Calu3 (cell line): ENCODE measurements at regions not wholly inside any gene's neighbourhood (a gene's known extent, or its start where the extent isn't known, plus 50 kb on each side); places are given as distances from the start of the nearest gene placed in this dataset.
"Not testable (repeated sequence)": the region's sequence is repeated elsewhere in the genome, so short reads cannot be mapped to it uniquely, and the experiment has no call there.

Experiments
- BruUV-seq: library from RNA; stranded (reverse); fragments of 400-500 nt; replicated peaks from 2 replicates; lab custom pipeline; 2021; lab: Mats Ljungman, UMichigan
- CTCF ChIA-PET: fragments of 300-600 bp; sonication (Branson Sonifier 250); formaldehyde crosslinking; loops from one replicate; lab custom pipeline; 2022; ENCODE audit warnings: antibody characterized with exemption; lab: Charles Lee
- DNase-seq: peaks from one replicate; pipeline ENCODE4 v3.0.0; 2022
- H3K27ac Mint-ChIP-seq: one replicate; pipeline ENCODE4 v1.8.0; 2022; ENCODE audit warnings: mixed read lengths; ENCODE audit not compliant: unreplicated experiment
- H3K27me3 Mint-ChIP-seq: one replicate; pipeline ENCODE4 v1.8.0; 2022; ENCODE audit warnings: mixed read lengths; ENCODE audit not compliant: unreplicated experiment
- H3K36me3 Mint-ChIP-seq: one replicate; pipeline ENCODE4 v1.8.0; 2022; ENCODE audit warnings: mild to moderate bottlenecking, moderate library complexity, mixed read lengths; ENCODE audit not compliant: insufficient read depth, unreplicated experiment
- H3K4me1 Mint-ChIP-seq: one replicate; pipeline ENCODE4 v1.8.0; 2022; ENCODE audit warnings: mild to moderate bottlenecking, low read depth, mixed read lengths; ENCODE audit not compliant: unreplicated experiment
- H3K4me3 Mint-ChIP-seq: one replicate; pipeline ENCODE4 v1.8.0; 2022; ENCODE audit warnings: mild to moderate bottlenecking, low read depth, moderate library complexity, mixed read lengths; ENCODE audit not compliant: unreplicated experiment
- H3K9me3 Mint-ChIP-seq: one replicate; pipeline ENCODE4 v1.8.0; 2022; ENCODE audit warnings: low read depth, mixed read lengths; ENCODE audit not compliant: unreplicated experiment
- intact Hi-C: fragments of 100-400 bp; cut with micrococcal nuclease; formaldehyde crosslinking; loops from one replicate; pipeline ENCODE4 v1.10.0; 2022; ENCODE audit not compliant: unreplicated experiment
- TF ChIP-seq, protein P1 (sequence below): fragments of 200-600 bp; IDR thresholded peaks from one replicate; pipeline ENCODE4 v1.8.0; 2022; ENCODE audit warnings: antibody characterized with exemption; ENCODE audit not compliant: unreplicated experiment

GRCh38 chr21:35275776-35276175 lies 226.7 kb upstream of the RUNX1 start:
- H3K27ac Mint-ChIP-seq, result peak overlapping the region; percentile 72
- H3K4me3 Mint-ChIP-seq, result no peak overlapping the region
- intact Hi-C loops, result no loop called here
- CTCF ChIA-PET, result interaction anchor here (0.5 to 1.0 kb wide), 5 partner anchors 9 to 228 kb away, joined by 3 to 4 read pairs (median 3); no protein-coding TSS in a partner anchor
- peaks cover 5% of the 10 kb centered on the region for H3K36me3 Mint-ChIP-seq
- peak; percentile 17 for DNase-seq
- peaks cover 9% of the 10 kb centered on the region for H3K9me3 Mint-ChIP-seq
- H3K4me1 Mint-ChIP-seq, result peaks cover 48% of the 10 kb centered on the region
- BruUV-seq, result no TSS peak
- TF ChIP-seq, protein P1, sequence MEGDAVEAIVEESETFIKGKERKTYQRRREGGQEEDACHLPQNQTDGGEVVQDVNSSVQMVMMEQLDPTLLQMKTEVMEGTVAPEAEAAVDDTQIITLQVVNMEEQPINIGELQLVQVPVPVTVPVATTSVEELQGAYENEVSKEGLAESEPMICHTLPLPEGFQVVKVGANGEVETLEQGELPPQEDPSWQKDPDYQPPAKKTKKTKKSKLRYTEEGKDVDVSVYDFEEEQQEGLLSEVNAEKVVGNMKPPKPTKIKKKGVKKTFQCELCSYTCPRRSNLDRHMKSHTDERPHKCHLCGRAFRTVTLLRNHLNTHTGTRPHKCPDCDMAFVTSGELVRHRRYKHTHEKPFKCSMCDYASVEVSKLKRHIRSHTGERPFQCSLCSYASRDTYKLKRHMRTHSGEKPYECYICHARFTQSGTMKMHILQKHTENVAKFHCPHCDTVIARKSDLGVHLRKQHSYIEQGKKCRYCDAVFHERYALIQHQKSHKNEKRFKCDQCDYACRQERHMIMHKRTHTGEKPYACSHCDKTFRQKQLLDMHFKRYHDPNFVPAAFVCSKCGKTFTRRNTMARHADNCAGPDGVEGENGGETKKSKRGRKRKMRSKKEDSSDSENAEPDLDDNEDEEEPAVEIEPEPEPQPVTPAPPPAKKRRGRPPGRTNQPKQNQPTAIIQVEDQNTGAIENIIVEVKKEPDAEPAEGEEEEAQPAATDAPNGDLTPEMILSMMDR, result no peak
- no peaks in the 10 kb centered on the region for H3K27me3 Mint-ChIP-seq

DNA sequence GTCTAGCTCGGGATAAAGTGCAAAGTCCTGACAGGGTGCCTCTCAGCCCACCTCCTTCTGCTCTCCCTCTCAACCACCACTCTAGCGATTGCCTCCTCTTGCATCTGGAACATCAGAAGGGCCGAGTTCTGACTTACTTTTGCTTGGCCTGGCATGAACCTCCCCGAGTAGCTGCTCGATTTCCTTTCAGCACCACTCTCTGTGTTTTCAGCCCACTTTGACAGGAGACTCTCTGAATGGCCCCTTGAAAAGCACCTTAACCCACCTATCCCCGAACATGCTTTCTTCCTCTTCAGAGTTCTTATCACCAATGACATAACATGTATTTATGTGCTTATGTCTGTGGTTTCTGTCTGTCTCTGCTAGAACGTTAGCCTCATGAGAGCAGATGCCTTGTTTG lies 225.8 kb upstream of the RUNX1 start:
- peaks cover 44% of the 10 kb centered on the region for H3K4me1 Mint-ChIP-seq
- no peak for DNase-seq
- CTCF ChIA-PET, result no interaction called here
- no peak overlapping the region for H3K4me3 Mint-ChIP-seq
- peaks cover 5% of the 10 kb centered on the region for H3K36me3 Mint-ChIP-seq
- TF ChIP-seq, protein P1, result no peak
- no TSS peak for BruUV-seq
- intact Hi-C loops, result no loop called here
- H3K9me3 Mint-ChIP-seq, result peaks cover 8% of the 10 kb centered on the region
- H3K27ac Mint-ChIP-seq, result peak overlapping the region; percentile 22
- no peaks in the 10 kb centered on the region for H3K27me3 Mint-ChIP-seq

GRCh38 chr21:35274090-35274489 lies 225.0 kb upstream of the RUNX1 start:
- Mint-ChIP-seq H3K27ac (peak overlapping the region; percentile 22), H3K4me3 (no peak overlapping the region), H3K4me1 (peaks cover 40% of the 10 kb centered on the region), H3K36me3 (peaks cover 5% of the 10 kb centered on the region), H3K27me3 (no peaks in the 10 kb centered on the region), H3K9me3 (peaks cover 6% of the 10 kb centered on the region)
- TF ChIP-seq, protein P1, result no peak
- intact Hi-C loops, result no loop called here
- CTCF ChIA-PET, result interaction anchor here (0.6 to 1.2 kb wide), 3 partner anchors 12 to 126 kb away, joined by 3 read pairs; no protein-coding TSS in a partner anchor
- BruUV-seq, result no TSS peak
- no peak for DNase-seq

- BruUV-seq, result no TSS peak
- peaks cover 40% of the 10 kb centered on the region for H3K4me1 Mint-ChIP-seq
- no peak overlapping the region for H3K4me3 Mint-ChIP-seq
- TF ChIP-seq, protein P1, result no peak
- no peaks in the 10 kb centered on the region for H3K27me3 Mint-ChIP-seq
- peaks cover 6% of the 10 kb centered on the region for H3K9me3 Mint-ChIP-seq
- H3K36me3 Mint-ChIP-seq, result peaks cover 5% of the 10 kb centered on the region
- CTCF ChIA-PET, result interaction anchor here (0.6 to 1.2 kb wide), 3 partner anchors 21 to 396 kb away, joined by 3 read pairs; no protein-coding TSS in a partner anchor
- DNase-seq, result peak; percentile 63
- peak overlapping the region; percentile 15 for H3K27ac Mint-ChIP-seq
- intact Hi-C loops, result no loop called here
Observed at GRCh38 chr21:35273333-35273732, 224.2 kb upstream of the RUNX1 start.

DNA sequence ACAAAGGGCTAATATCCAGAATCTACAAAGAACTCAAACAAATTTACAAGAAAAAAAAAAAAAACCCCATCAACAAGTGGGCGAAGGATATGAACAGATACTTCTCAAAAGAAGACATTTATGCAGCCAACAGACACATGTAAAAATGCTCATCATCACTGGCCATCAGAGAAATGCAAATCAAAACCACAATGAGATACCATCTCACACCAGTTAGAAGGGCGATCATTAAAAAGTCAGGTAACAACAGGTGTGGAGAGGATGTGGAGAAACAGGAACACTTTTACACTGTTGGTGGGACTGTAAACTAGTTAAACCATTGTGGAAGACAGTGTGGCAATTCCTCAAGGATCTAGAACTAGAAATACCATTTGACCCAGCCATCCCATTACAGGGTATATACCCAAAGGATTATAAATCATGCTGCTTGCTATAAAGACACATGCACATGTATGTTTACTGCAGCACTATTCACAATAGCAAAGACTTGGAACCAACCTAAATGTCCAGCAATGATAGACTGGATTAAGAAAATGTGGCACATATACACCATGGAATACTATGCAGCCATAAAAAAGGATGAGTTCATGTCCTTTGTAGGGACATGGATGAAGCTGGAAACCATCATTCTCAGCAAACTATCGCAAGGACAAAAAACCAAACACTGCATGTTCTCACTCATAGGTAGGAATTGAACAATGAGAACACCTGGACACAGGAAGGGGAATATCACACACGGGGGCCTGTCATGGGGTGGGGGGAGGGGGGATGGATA lies 222.4 kb upstream of the RUNX1 start:
- H3K36me3 Mint-ChIP-seq, H3K27me3 Mint-ChIP-seq, CTCF ChIA-PET, H3K27ac Mint-ChIP-seq, BruUV-seq, H3K4me3 Mint-ChIP-seq, H3K9me3 Mint-ChIP-seq, DNase-seq, intact Hi-C loops: not testable (repeated sequence)
- peaks cover 35% of the 10 kb centered on the region for H3K4me1 Mint-ChIP-seq
